Transverse colon (tissue), 4 donors: ENCODE measurements at regions not wholly inside any gene's neighbourhood (a gene's known extent, or its start where the extent isn't known, plus 50 kb on each side); places are given as distances from the start of the nearest gene placed in this dataset.

Source experiments
- DNase-seq: peaks from one replicate; pipeline ENCODE4 v3.0.0-alpha.2; 2019
- H3K27ac ChIP-seq, 4 donors: fragments of 200-600 bp; sonication (generic); 2 replicates each; pipeline ENCODE4 v1.5.1; 2016 to 2018; ENCODE audit warnings: inconsistent platforms in 4 of 4
- H3K27me3 ChIP-seq: fragments of 200-600 bp; sonication (generic); 2 replicates; pipeline ENCODE4 v1.5.1; 2017; ENCODE audit warnings: inconsistent platforms
- H3K36me3 ChIP-seq, 4 donors: fragments of 200-600 bp; sonication (generic); 2 replicates each; pipeline ENCODE4 v1.5.1; 2017 to 2019; ENCODE audit warnings: inconsistent platforms in 4 of 4
- H3K4me1 ChIP-seq, 4 donors: fragments of 200-600 bp; sonication (generic); 2 replicates each; pipeline ENCODE4 v1.5.1; 2017 to 2020; ENCODE audit warnings: inconsistent platforms in 4 of 4
- H3K4me3 ChIP-seq, 4 donors: fragments of 200-600 bp; sonication (generic); 1 replicate in 1 of 4; 2 replicates in 3 of 4; pipeline versions ENCODE4 v1.5.1 to v1.6.1; 2017 to 2019; ENCODE audit warnings: inconsistent platforms in 4 of 4
- H3K9me3 ChIP-seq, 2 donors: fragments of 200-600 bp; sonication (generic); 2 replicates each; pipeline ENCODE4 v1.5.1; 2017 to 2019; ENCODE audit warnings: inconsistent platforms in 2 of 2
- EP300 ChIP-seq: sonication (generic); formaldehyde crosslinking; IDR thresholded peaks from one replicate; pipeline ENCODE4 v1.6.1; 2017; ENCODE audit warnings: antibody characterized with exemption, low read depth
- POLR2A ChIP-seq: fragments of 450-650 bp; IDR thresholded peaks from one replicate; pipeline ENCODE4 v1.6.1; 2016; ENCODE audit warnings: antibody characterized with exemption, mild to moderate bottlenecking, moderate library complexity
- POLR2AphosphoS5 ChIP-seq, 3 donors: sonication (generic); formaldehyde crosslinking; IDR thresholded peaks; one replicate each; pipeline ENCODE4 v1.6.1; 2016; ENCODE audit warnings: antibody characterized with exemption in 3 of 3
- WGBS, 2 donors: methylation state at CpG; one replicate each; pipeline ENCODE4 v1.1.5; 2018; ENCODE audit warnings: low coverage in 1 of 2; 5-methylcytosine and 5-hydroxymethylcytosine counted together
- in situ Hi-C, 4 donors: fragments of 200-750 bp; cut with MboI; loops; one replicate each; pipeline versions ENCODE4 v1.15.0 to v1.15.1; 2017; ENCODE audit warnings: low sequenced_read_pairs in 3 of 4, low pct_ligation_motif_present in 1 of 4, low pct_unique_long_range_greater_than_20kb in 1 of 4
- intact Hi-C: fragments of 100-400 bp; cut with DNase I; formaldehyde crosslinking; loops from one replicate; pipeline ENCODE4 v1.15.1; 2023; ENCODE audit warnings: low total_unique reads
- TF ChIP-seq, protein P1 (sequence below), 5 experiments: fragments of 200-600 bp in 3 of 5; fragments of 450-650 bp in 2 of 5; sonication (generic) in 3 of 5; IDR thresholded peaks; 1 replicate in 2 of 5; 2 replicates in 3 of 5; pipeline ENCODE4 v1.5.1; 2016 to 2017; ENCODE audit warnings: antibody characterized with exemption in 5 of 5, inconsistent platforms in 3 of 5, mild to moderate bottlenecking in 2 of 5, moderate library complexity in 1 of 5

DNA sequence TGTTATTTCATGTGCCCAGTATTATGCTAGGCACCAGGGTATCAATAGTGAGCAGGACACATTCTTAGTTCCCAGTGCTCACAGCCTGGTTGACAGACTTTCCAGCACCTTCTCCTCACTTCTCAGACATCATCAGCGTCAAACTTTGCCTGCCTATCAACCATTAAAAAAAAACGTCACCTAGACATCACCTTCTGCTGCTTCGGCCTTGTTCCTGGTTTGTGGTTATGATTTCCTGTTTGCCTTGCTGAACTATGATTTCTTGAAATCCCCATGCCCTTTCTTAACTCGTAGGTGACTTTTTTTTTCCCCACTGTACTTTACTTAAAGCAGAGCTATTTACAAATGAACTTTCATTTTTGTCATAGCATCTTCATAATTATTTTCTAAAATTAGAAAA is 60.4 kb upstream of the NABP1 start:
- TF ChIP-seq POLR2AphosphoS5 (IDR thresholded peaks at IDR 0.05), result no peak
- TF ChIP-seq, protein P1, sequence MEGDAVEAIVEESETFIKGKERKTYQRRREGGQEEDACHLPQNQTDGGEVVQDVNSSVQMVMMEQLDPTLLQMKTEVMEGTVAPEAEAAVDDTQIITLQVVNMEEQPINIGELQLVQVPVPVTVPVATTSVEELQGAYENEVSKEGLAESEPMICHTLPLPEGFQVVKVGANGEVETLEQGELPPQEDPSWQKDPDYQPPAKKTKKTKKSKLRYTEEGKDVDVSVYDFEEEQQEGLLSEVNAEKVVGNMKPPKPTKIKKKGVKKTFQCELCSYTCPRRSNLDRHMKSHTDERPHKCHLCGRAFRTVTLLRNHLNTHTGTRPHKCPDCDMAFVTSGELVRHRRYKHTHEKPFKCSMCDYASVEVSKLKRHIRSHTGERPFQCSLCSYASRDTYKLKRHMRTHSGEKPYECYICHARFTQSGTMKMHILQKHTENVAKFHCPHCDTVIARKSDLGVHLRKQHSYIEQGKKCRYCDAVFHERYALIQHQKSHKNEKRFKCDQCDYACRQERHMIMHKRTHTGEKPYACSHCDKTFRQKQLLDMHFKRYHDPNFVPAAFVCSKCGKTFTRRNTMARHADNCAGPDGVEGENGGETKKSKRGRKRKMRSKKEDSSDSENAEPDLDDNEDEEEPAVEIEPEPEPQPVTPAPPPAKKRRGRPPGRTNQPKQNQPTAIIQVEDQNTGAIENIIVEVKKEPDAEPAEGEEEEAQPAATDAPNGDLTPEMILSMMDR (IDR thresholded peaks at IDR 0.05), result no peak
- no peak for TF ChIP-seq EP300
- no peak for TF ChIP-seq POLR2A
- intact Hi-C loops (no loop called here), in situ Hi-C loops (no loop called here)
- Histone ChIP-seq H3K4me3 (no peak overlapping the region), H3K27me3 (no peaks in the 10 kb centered on the region), H3K27ac (no peak overlapping the region), H3K36me3 (no peaks in the 10 kb centered on the region), H3K4me1 (peaks cover 0 to 8% (median 0%) of the 10 kb centered on the region in 4 donors), H3K9me3 (no peaks in the 10 kb centered on the region)
- 46 to 50% methylated on average over 4 of the region's 4 CpGs for WGBS, 2 donors
- DNase-seq, result no peak

DNA sequence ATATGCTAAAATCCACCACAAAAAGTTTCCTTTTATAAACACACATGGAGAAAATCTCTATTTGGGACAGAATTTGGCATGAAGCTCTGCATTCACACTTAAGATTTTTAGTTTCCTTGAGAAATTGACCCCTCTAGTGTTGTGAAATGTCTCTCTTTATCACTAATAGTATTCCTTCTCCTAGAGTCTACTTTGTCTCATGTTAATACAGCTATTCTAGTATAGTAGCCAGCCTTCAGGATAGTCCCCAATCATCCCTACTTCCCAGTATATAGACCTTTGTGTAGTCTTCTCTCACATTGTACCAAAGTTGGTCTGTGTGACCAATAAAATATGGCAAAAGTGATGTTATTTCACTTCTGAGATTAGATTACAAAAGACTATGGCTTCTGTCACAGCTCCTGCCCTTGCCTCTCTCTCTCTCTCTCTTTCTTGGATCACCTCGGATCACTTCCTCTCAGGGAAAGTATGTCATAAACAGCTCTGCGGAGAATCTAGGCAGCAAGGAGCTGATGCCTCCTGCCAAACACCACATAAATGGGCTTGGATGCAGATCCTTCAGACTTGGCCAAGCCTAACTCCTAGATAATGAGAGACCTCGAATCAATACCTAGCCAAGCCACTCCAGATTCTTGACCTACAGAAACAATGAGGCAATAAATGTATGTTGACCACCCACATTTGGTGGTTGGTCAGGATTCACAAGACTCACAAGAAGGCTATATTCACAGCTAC is 59.7 kb upstream of the NABP1 start:
- TF ChIP-seq POLR2A (no peak), POLR2AphosphoS5 (IDR thresholded peaks at IDR 0.05) (no peak), EP300 (no peak)
- TF ChIP-seq, protein P1 (IDR thresholded peaks at IDR 0.05), result no peak
- Histone ChIP-seq H3K27ac (no peak overlapping the region), H3K36me3 (no peaks in the 10 kb centered on the region), H3K9me3 (no peaks in the 10 kb centered on the region), H3K4me1 (peaks cover 0 to 8% (median 0%) of the 10 kb centered on the region in 4 donors), H3K27me3 (no peaks in the 10 kb centered on the region), H3K4me3 (no peak overlapping the region)
- WGBS, 2 donors, result 14 to 78% methylated on average over 1 to 3 of the region's 3 CpGs
- intact Hi-C loops, result no loop called here
- no peak for DNase-seq
- in situ Hi-C loops, result no loop called here

DNA sequence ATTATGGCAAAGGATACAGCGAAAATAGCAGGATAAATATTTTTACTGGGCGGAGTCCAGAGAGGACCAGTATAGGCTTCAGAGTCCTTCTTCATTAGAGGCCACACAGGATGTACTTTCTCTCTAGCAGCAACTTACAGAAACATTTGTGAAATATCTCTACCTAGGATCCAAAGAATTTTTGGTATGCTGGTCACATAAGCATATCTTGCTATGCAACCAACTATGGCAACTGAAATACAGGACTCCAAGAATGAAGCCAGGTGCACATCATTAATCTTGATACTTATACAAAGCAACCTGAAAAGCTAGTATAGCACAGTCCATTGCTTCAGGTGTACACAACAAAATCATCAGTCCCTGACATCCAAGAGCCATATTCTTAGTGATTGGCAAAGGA is 59.1 kb upstream of the NABP1 start:
- Histone ChIP-seq H3K4me1 (peaks cover 0 to 8% (median 0%) of the 10 kb centered on the region in 4 donors), H3K4me3 (no peak overlapping the region), H3K36me3 (no peaks in the 10 kb centered on the region), H3K9me3 (no peaks in the 10 kb centered on the region), H3K27me3 (no peaks in the 10 kb centered on the region), H3K27ac (no peak overlapping the region)
- no peak for DNase-seq
- TF ChIP-seq, protein P1 (IDR thresholded peaks at IDR 0.05), result no peak
- TF ChIP-seq POLR2AphosphoS5 (IDR thresholded peaks at IDR 0.05) (no peak), EP300 (no peak), POLR2A (no peak)
- in situ Hi-C loops, result no loop called here
- intact Hi-C loops, result no loop called here
- WGBS, 2 donors, result 92 to 94% methylated on average over 2 of the region's 2 CpGs

DNA sequence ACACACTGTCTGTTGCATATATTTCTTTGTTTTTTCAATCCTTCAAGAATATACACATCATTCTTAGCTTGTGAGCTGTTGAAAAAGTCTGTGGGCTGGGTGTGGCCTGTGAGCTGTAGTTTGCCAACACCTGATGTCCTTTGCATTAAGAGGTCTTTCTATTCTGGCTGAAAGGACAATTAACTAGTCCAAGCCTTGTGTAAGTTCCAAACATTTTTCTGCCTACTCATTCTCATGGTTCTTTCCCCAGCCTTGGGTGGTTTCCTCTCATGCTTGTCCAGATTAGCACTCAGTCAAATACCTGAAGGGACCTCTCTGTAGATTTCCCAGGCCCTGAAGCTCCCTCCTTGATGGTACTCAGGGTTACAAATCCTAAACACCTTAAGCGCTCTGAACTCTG is 57.8 kb upstream of the NABP1 start:
- no peak overlapping the region for H3K4me3 ChIP-seq
- H3K27ac ChIP-seq, result no peak overlapping the region
- in situ Hi-C loops (no loop called here), intact Hi-C loops (no loop called here)
- H3K27me3 ChIP-seq, result no peaks in the 10 kb centered on the region
- no peaks in the 10 kb centered on the region for H3K9me3 ChIP-seq
- no peak for TF ChIP-seq POLR2AphosphoS5 (IDR thresholded peaks at IDR 0.05)
- H3K36me3 ChIP-seq, result no peaks in the 10 kb centered on the region
- DNase-seq, result no peak
- WGBS, 2 donors, result 94 to 100% methylated on average over 1 of the region's 1 CpG
- peaks cover 0 to 8% (median 0%) of the 10 kb centered on the region in 4 donors for H3K4me1 ChIP-seq
